ENCODE measurements at regions not wholly inside any gene's neighbourhood (a gene's known extent, or its start where the extent isn't known, plus 50 kb on each side); places are given as distances from the start of the nearest gene placed in this dataset.

GRCh38 chr4:156538651-156539257 is 432.8 kb downstream of the PDGFC start:
- intact Hi-C loops (cut with DNase I), result no loop called here
- no peaks in the 10 kb centered on the region for H3K36me3 ChIP-seq (ENCODE audit: insufficient read depth in 1 of 2, low read depth in 1 of 2)
- DNase-seq, result no peak
- TF ChIP-seq CTCF (IDR thresholded peaks at IDR 0.05), result no peak
- no peak for ATAC-seq
- no peak overlapping the region for H3K4me3 ChIP-seq
- no peaks in the 10 kb centered on the region for H3K4me1 ChIP-seq
- WGBS, 3 donors, result 77 to 78% (median 78%) methylated on average over 1 of the region's 1 CpG
- H3K9me3 ChIP-seq, result no peaks in the 10 kb centered on the region
- H3K27ac ChIP-seq, result no peak overlapping the region
- no peaks in the 10 kb centered on the region for H3K27me3 ChIP-seq (ENCODE audit: insufficient read depth in 3 of 3, low read length in 2 of 3)

DNA sequence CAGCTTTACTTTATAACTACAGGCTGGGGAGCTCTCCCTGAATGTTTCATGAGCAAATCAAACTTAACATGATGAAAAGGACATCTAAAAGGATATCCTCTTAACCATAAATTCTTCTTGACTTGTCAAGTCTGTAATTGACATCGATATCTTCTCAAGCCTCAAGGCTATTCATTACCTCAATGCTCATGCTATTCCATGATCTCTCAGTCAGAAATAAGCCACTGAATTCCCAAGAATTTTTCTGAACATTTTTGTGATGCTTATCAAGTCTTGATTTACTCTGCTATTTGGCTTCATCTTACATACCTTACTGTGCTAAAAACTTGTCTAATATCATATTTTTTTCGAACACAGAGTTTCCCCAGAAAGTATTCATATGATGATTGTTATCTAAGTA is 433.4 kb downstream of the PDGFC start:
- no peak overlapping the region for H3K27ac ChIP-seq
- H3K4me3 ChIP-seq, result no peak overlapping the region
- TF ChIP-seq CTCF (IDR thresholded peaks at IDR 0.05), result no peak
- no peaks in the 10 kb centered on the region for H3K4me1 ChIP-seq
- no peaks in the 10 kb centered on the region for H3K27me3 ChIP-seq (ENCODE audit: insufficient read depth in 3 of 3, low read length in 2 of 3)
- ATAC-seq (no peak), DNase-seq (no peak)
- no peaks in the 10 kb centered on the region for H3K9me3 ChIP-seq
- WGBS, 3 donors, result 43 to 64% (median 53%) methylated on average over 2 of the region's 2 CpGs
- no peaks in the 10 kb centered on the region for H3K36me3 ChIP-seq (ENCODE audit: insufficient read depth in 1 of 2, low read depth in 1 of 2)
- intact Hi-C loops (cut with DNase I), result no loop called here

GRCh38 chr4:156537286-156537685 is 434.3 kb downstream of the PDGFC start:
- no peak overlapping the region for H3K4me3 ChIP-seq
- TF ChIP-seq CTCF (IDR thresholded peaks at IDR 0.05), result no peak
- intact Hi-C loops (cut with DNase I), result no loop called here
- ATAC-seq, result no peak
- H3K9me3 ChIP-seq, result no peaks in the 10 kb centered on the region
- no peaks in the 10 kb centered on the region for H3K36me3 ChIP-seq (ENCODE audit: insufficient read depth in 1 of 2, low read depth in 1 of 2)
- DNase-seq, result no peak
- H3K27ac ChIP-seq, result no peak overlapping the region
- no peaks in the 10 kb centered on the region for H3K4me1 ChIP-seq
- H3K27me3 ChIP-seq (ENCODE audit: insufficient read depth in 3 of 3, low read length in 2 of 3), result no peaks in the 10 kb centered on the region

GRCh38 chr4:156536661-156537060 is 434.9 kb downstream of the PDGFC start:
- Histone ChIP-seq H3K36me3 (ENCODE audit: insufficient read depth in 1 of 2, low read depth in 1 of 2) (no peaks in the 10 kb centered on the region), H3K27ac (no peak overlapping the region), H3K9me3 (no peaks in the 10 kb centered on the region), H3K4me3 (no peak overlapping the region), H3K27me3 (ENCODE audit: insufficient read depth in 3 of 3, low read length in 2 of 3) (no peaks in the 10 kb centered on the region), H3K4me1 (no peaks in the 10 kb centered on the region)
- DNase-seq (no peak), ATAC-seq (no peak)
- TF ChIP-seq CTCF (IDR thresholded peaks at IDR 0.05), result no peak
- WGBS, 3 donors, result 53 to 76% (median 54%) methylated on average over 1 of the region's 1 CpG
- intact Hi-C loops (cut with DNase I), result no loop called here

DNA sequence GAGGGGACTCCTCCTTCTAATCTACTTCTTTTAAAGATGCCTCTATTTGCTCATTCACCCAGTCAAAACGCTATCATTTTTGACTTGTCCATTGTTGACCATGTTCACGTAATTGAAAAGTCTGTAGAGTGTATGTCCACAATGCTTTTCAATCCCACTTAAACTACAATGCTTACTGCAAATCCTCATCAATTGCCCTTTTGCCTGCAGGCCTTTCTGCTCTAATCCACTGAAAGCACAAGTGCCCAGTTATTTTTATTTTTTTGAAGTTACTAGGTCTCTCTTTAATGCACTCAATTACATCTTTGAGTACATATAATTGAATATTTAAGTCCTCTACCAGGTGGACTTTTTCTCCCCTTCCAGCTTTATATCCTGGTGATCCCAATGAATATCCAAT is 437.4 kb downstream of the PDGFC start:
- ATAC-seq (no peak), DNase-seq (no peak)
- Histone ChIP-seq H3K4me3 (no peak overlapping the region), H3K27ac (no peak overlapping the region), H3K9me3 (no peaks in the 10 kb centered on the region), H3K4me1 (no peaks in the 10 kb centered on the region), H3K27me3 (ENCODE audit: insufficient read depth in 3 of 3, low read length in 2 of 3) (no peaks in the 10 kb centered on the region), H3K36me3 (ENCODE audit: insufficient read depth in 1 of 2, low read depth in 1 of 2) (no peaks in the 10 kb centered on the region)
- no peak for TF ChIP-seq CTCF (IDR thresholded peaks at IDR 0.05)
- 89 to 91% (median 89%) methylated on average over 2 of the region's 2 CpGs for WGBS, 3 donors
- intact Hi-C loops (cut with DNase I), result no loop called here
